Fibroblast of the aortic adventitia (primary cell): ENCODE measurements at regions not wholly inside any gene's neighbourhood (a gene's known extent, or its start where the extent isn't known, plus 50 kb on each side); places are given as distances from the start of the nearest gene placed in this dataset.
"Not testable (repeated sequence)": the region's sequence is repeated elsewhere in the genome, so short reads cannot be mapped to it uniquely, and the experiment has no call there.

Experiments
- DNase-seq: peaks from one replicate; pipeline ENCODE4 v3.0.0-alpha.2; 2010; ENCODE audit warnings: low read depth
- H3K4me3 ChIP-seq: 2 replicates; pipeline ENCODE4 v1.5.1; 2011; ENCODE audit warnings: low read depth, mild to moderate bottlenecking, control low read depth, low read length, moderate library complexity
- CTCF ChIP-seq: IDR thresholded peaks from 2 replicates; pipeline ENCODE4 v1.5.1; 2011; ENCODE audit warnings: mild to moderate bottlenecking, low read length, control low read depth, inconsistent platforms; ENCODE audit not compliant: insufficient read depth

GRCh38 chr14:27315947-27316346 is 718.1 kb upstream of the NOVA1 start:
- H3K4me3 ChIP-seq = no peak overlapping the region
- no peak for TF ChIP-seq CTCF
- DNase-seq = no peak

- no peak overlapping the region for H3K4me3 ChIP-seq
- TF ChIP-seq CTCF = no peak
- DNase-seq = no peak
Measured at GRCh38 chr14:27318774-27319420, 721.1 kb upstream of the NOVA1 start.

- no peak overlapping the region for H3K4me3 ChIP-seq
- no peak for DNase-seq
- TF ChIP-seq CTCF = no peak
Measured at GRCh38 chr14:27320261-27320660, 722.4 kb upstream of the NOVA1 start.

GRCh38 chr14:27327095-27327494 is 729.3 kb upstream of the NOVA1 start:
- no peak overlapping the region for H3K4me3 ChIP-seq
- no peak for DNase-seq
- TF ChIP-seq CTCF = no peak

GRCh38 chr14:27338012-27338411 is 740.2 kb upstream of the NOVA1 start:
- no peak for DNase-seq
- no peak for TF ChIP-seq CTCF
- no peak overlapping the region for H3K4me3 ChIP-seq

GRCh38 chr14:27363036-27363435 is 765.2 kb upstream of the NOVA1 start:
- H3K4me3 ChIP-seq, DNase-seq: not testable (repeated sequence)

- no peak for TF ChIP-seq CTCF
- no peak overlapping the region for H3K4me3 ChIP-seq
- no peak for DNase-seq
Measured at GRCh38 chr14:27366596-27366995, 768.8 kb upstream of the NOVA1 start.
